ENCODE measurements at regions not wholly inside any gene's neighbourhood (a gene's known extent, or its start where the extent isn't known, plus 50 kb on each side); places are given as distances from the start of the nearest gene placed in this dataset.
"Not testable (repeated sequence)": the region's sequence is repeated elsewhere in the genome, so short reads cannot be mapped to it uniquely, and the experiment has no call there.

GRCh38 chr9:61412738-61413137, 222.9 kb downstream of the SPATA31A7 start:
- BruUV-seq (replicated peaks); H3K4me1 ChIP-seq (ENCODE audit: control insufficient read depth in 1 of 2, insufficient read depth in 2 of 2, low read length in 2 of 2); H3K9me3 ChIP-seq (ENCODE audit: control insufficient read depth in 1 of 2, insufficient read depth in 1 of 2, low read depth in 1 of 2, low read length in 2 of 2); H4K20me1 ChIP-seq (ENCODE audit: insufficient read depth); CTCF ChIA-PET; DNase-seq (ENCODE audit: low read depth, low spot score); H3K9me2 ChIP-seq (ENCODE audit: insufficient read depth); H2AFZ ChIP-seq (ENCODE audit: low read depth, low read length, poor library complexity, severe bottlenecking); H3K4me2 ChIP-seq (ENCODE audit: low read length); POLR2A ChIA-PET; H3K27ac ChIP-seq (ENCODE audit: low read depth, low read length); intact Hi-C loops (cut with micrococcal nuclease); RAD21 ChIA-PET (ENCODE audit: low non-redundant PET in 1 of 2, low total read pairs in 2 of 2, uncharacterized antibody in 2 of 2, unreplicated experiment in 2 of 2); H3K4me3 ChIP-seq (replicated peaks in 1 of 2; ENCODE audit: low read depth in 1 of 2, low read length in 2 of 2); H3K36me3 ChIP-seq (ENCODE audit: control insufficient read depth in 1 of 2, insufficient read depth in 2 of 2, low read length in 2 of 2); H3K9ac ChIP-seq (ENCODE audit: low read length); H3K27me3 ChIP-seq (ENCODE audit: insufficient read depth, low read length); H3K79me2 ChIP-seq (ENCODE audit: insufficient read depth, low read length); ATAC-seq: not testable (repeated sequence)

- H3K27me3 ChIP-seq (ENCODE audit: insufficient read depth, low read length); CTCF ChIA-PET; H2AFZ ChIP-seq (ENCODE audit: low read depth, low read length, poor library complexity, severe bottlenecking); H3K9me3 ChIP-seq (ENCODE audit: control insufficient read depth in 1 of 2, insufficient read depth in 1 of 2, low read depth in 1 of 2, low read length in 2 of 2); POLR2A ChIA-PET; H4K20me1 ChIP-seq (ENCODE audit: insufficient read depth); H3K4me3 ChIP-seq (replicated peaks in 1 of 2; ENCODE audit: low read depth in 1 of 2, low read length in 2 of 2); H3K9me2 ChIP-seq (ENCODE audit: insufficient read depth); H3K4me2 ChIP-seq (ENCODE audit: low read length); DNase-seq (ENCODE audit: low read depth, low spot score); H3K9ac ChIP-seq (ENCODE audit: low read length); H3K79me2 ChIP-seq (ENCODE audit: insufficient read depth, low read length); BruUV-seq (replicated peaks); RAD21 ChIA-PET (ENCODE audit: low non-redundant PET in 1 of 2, low total read pairs in 2 of 2, uncharacterized antibody in 2 of 2, unreplicated experiment in 2 of 2); intact Hi-C loops (cut with micrococcal nuclease); H3K4me1 ChIP-seq (ENCODE audit: control insufficient read depth in 1 of 2, insufficient read depth in 2 of 2, low read length in 2 of 2); H3K36me3 ChIP-seq (ENCODE audit: control insufficient read depth in 1 of 2, insufficient read depth in 2 of 2, low read length in 2 of 2); H3K27ac ChIP-seq (ENCODE audit: low read depth, low read length); ATAC-seq: not testable (repeated sequence)
Observed at GRCh38 chr9:61418174-61418573, 228.3 kb downstream of the SPATA31A7 start.

- POLR2A ChIA-PET = not testable (repeated sequence)
Observed at GRCh38 chr9:61420267-61420958, 230.6 kb downstream of the SPATA31A7 start.

GRCh38 chr9:61447189-61447588, 257.4 kb downstream of the SPATA31A7 start:
- H3K4me3 ChIP-seq (replicated peaks in 1 of 2; ENCODE audit: low read depth in 1 of 2, low read length in 2 of 2); RAD21 ChIA-PET (ENCODE audit: low non-redundant PET in 1 of 2, low total read pairs in 2 of 2, uncharacterized antibody in 2 of 2, unreplicated experiment in 2 of 2); H3K36me3 ChIP-seq (ENCODE audit: control insufficient read depth in 1 of 2, insufficient read depth in 2 of 2, low read length in 2 of 2); H3K4me1 ChIP-seq (ENCODE audit: control insufficient read depth in 1 of 2, insufficient read depth in 2 of 2, low read length in 2 of 2); BruUV-seq (replicated peaks); H3K9ac ChIP-seq (ENCODE audit: low read length); H3K9me2 ChIP-seq (ENCODE audit: insufficient read depth); intact Hi-C loops (cut with micrococcal nuclease); H3K9me3 ChIP-seq (ENCODE audit: control insufficient read depth in 1 of 2, insufficient read depth in 1 of 2, low read depth in 1 of 2, low read length in 2 of 2); H3K79me2 ChIP-seq (ENCODE audit: insufficient read depth, low read length); H3K4me2 ChIP-seq (ENCODE audit: low read length); H2AFZ ChIP-seq (ENCODE audit: low read depth, low read length, poor library complexity, severe bottlenecking); POLR2A ChIA-PET; CTCF ChIA-PET; ATAC-seq; DNase-seq (ENCODE audit: low read depth, low spot score); H3K27ac ChIP-seq (ENCODE audit: low read depth, low read length); H4K20me1 ChIP-seq (ENCODE audit: insufficient read depth); H3K27me3 ChIP-seq (ENCODE audit: insufficient read depth, low read length): not testable (repeated sequence)

More at GRCh38 chr9:61420267-61420958, 230.6 kb downstream of the SPATA31A7 start:
- H3K4me2 ChIP-seq (ENCODE audit: low read length); H3K9me2 ChIP-seq (ENCODE audit: insufficient read depth); intact Hi-C loops (cut with micrococcal nuclease); H3K79me2 ChIP-seq (ENCODE audit: insufficient read depth, low read length); H3K36me3 ChIP-seq (ENCODE audit: control insufficient read depth in 1 of 2, insufficient read depth in 2 of 2, low read length in 2 of 2); RAD21 ChIA-PET (ENCODE audit: low non-redundant PET in 1 of 2, low total read pairs in 2 of 2, uncharacterized antibody in 2 of 2, unreplicated experiment in 2 of 2); H3K27me3 ChIP-seq (ENCODE audit: insufficient read depth, low read length); CTCF ChIA-PET; H3K9ac ChIP-seq (ENCODE audit: low read length); H3K27ac ChIP-seq (ENCODE audit: low read depth, low read length); BruUV-seq (replicated peaks); H3K9me3 ChIP-seq (ENCODE audit: control insufficient read depth in 1 of 2, insufficient read depth in 1 of 2, low read depth in 1 of 2, low read length in 2 of 2); DNase-seq (ENCODE audit: low read depth, low spot score); H4K20me1 ChIP-seq (ENCODE audit: insufficient read depth); H3K4me3 ChIP-seq (replicated peaks in 1 of 2; ENCODE audit: low read depth in 1 of 2, low read length in 2 of 2); H2AFZ ChIP-seq (ENCODE audit: low read depth, low read length, poor library complexity, severe bottlenecking); H3K4me1 ChIP-seq (ENCODE audit: control insufficient read depth in 1 of 2, insufficient read depth in 2 of 2, low read length in 2 of 2): not testable (repeated sequence)
- peak; percentile 70 for ATAC-seq
